GM23338 (cell line): ENCODE measurements at regions not wholly inside any gene's neighbourhood (a gene's known extent, or its start where the extent isn't known, plus 50 kb on each side); places are given as distances from the start of the nearest gene placed in this dataset.
A peak's percentile ranks its signal among the peaks of the same experiment; 100 is the strongest.

Experiments
- ATAC-seq: fragments of 200-7000 bp; cut with Tn5 transposase; 3 replicates; pipeline ENCODE4 v1.9.1; 2020
- DNase-seq: peaks from one replicate; pipeline ENCODE4 v3.0.0-alpha.2; 2015; ENCODE audit warnings: low spot score
- H2AFZ ChIP-seq: fragments of 200-600 bp; sonication (generic); 2 replicates; pipeline ENCODE4 v1.8.0; 2016; ENCODE audit warnings: antibody characterized with exemption, mild to moderate bottlenecking, moderate library complexity
- H3F3A ChIP-seq: fragments of 200-600 bp; sonication (generic); replicated peaks from 2 replicates; pipeline ENCODE4 v1.8.0; 2017; ENCODE audit warnings: antibody characterized with exemption, mixed run types, low read depth
- H3K27ac ChIP-seq: fragments of 200-600 bp; sonication (generic); 2 replicates; pipeline ENCODE4 v1.6.1; 2016; ENCODE audit warnings: low read depth
- H3K27me3 ChIP-seq: fragments of 200-600 bp; sonication (generic); 2 replicates; pipeline ENCODE4 v1.8.0; 2016; ENCODE audit warnings: mild to moderate bottlenecking, mixed run types, moderate library complexity; ENCODE audit not compliant: insufficient read depth
- H3K36me3 ChIP-seq: fragments of 200-600 bp; sonication (generic); 2 replicates; pipeline ENCODE4 v1.8.0; 2016; ENCODE audit warnings: mild to moderate bottlenecking; ENCODE audit not compliant: insufficient read depth
- H3K4me1 ChIP-seq: fragments of 200-600 bp; sonication (generic); 2 replicates; pipeline ENCODE4 v1.8.0; 2016; ENCODE audit warnings: mild to moderate bottlenecking, moderate library complexity; ENCODE audit not compliant: insufficient read depth
- H3K4me2 ChIP-seq: fragments of 200-600 bp; sonication (generic); 2 replicates; pipeline ENCODE4 v1.7.1; 2017; ENCODE audit warnings: mixed run types
- H3K4me3 ChIP-seq: fragments of 200-600 bp; sonication (generic); 2 replicates; pipeline ENCODE4 v1.6.1; 2016; ENCODE audit warnings: mixed run types
- H3K79me2 ChIP-seq: fragments of 200-600 bp; sonication (generic); replicated peaks from 2 replicates; pipeline ENCODE4 v1.8.0; 2017; ENCODE audit warnings: mild to moderate bottlenecking; ENCODE audit not compliant: insufficient read depth
- H3K9me2 ChIP-seq: fragments of 200-600 bp; sonication (generic); 2 replicates; pipeline ENCODE4 v1.8.0; 2017; ENCODE audit not compliant: insufficient read depth
- H4K20me1 ChIP-seq: fragments of 200-600 bp; sonication (generic); replicated peaks from 2 replicates; pipeline ENCODE4 v1.8.0; 2017; ENCODE audit warnings: mild to moderate bottlenecking; ENCODE audit not compliant: insufficient read depth
- H3K27ac Mint-ChIP-seq: 2 replicates; pipeline ENCODE4 v1.8.0; 2020; ENCODE audit warnings: inconsistent platforms, mild to moderate bottlenecking, moderate library complexity, mixed read lengths
- H3K27me3 Mint-ChIP-seq: 3 replicates; pipeline ENCODE4 v1.8.0; 2022; ENCODE audit warnings: low read depth, mild to moderate bottlenecking, moderate library complexity, mixed read lengths, inconsistent platforms; ENCODE audit not compliant: insufficient read depth, poor library complexity
- H3K36me3 Mint-ChIP-seq: 3 replicates; pipeline ENCODE4 v1.8.0; 2021; ENCODE audit warnings: low read depth, mild to moderate bottlenecking, inconsistent platforms, moderate library complexity, mixed read lengths
- H3K4me1 Mint-ChIP-seq: 3 replicates; pipeline ENCODE4 v1.8.0; 2020; ENCODE audit warnings: mild to moderate bottlenecking, inconsistent platforms, mixed read lengths
- H3K4me3 Mint-ChIP-seq: 3 replicates; pipeline ENCODE4 v1.8.0; 2021; ENCODE audit warnings: moderate library complexity, mild to moderate bottlenecking, inconsistent platforms, mixed read lengths
- H3K9me3 Mint-ChIP-seq: 3 replicates; pipeline ENCODE4 v1.8.0; 2020; ENCODE audit warnings: moderate library complexity, mild to moderate bottlenecking, inconsistent platforms, mixed read lengths
- EZH2 ChIP-seq: fragments of 200-600 bp; sonication (generic); IDR thresholded peaks from one replicate; pipeline ENCODE4 v1.8.0; 2017; ENCODE audit warnings: antibody characterized with exemption, mild to moderate bottlenecking, low read depth; ENCODE audit not compliant: unreplicated experiment
- EZH2phosphoT487 ChIP-seq: fragments of 200-600 bp; sonication (generic); IDR thresholded peaks from one replicate; pipeline ENCODE4 v1.8.1; 2018; ENCODE audit warnings: antibody characterized with exemption; ENCODE audit not compliant: unreplicated experiment
- JUNB ChIP-seq: IDR thresholded peaks from one replicate; pipeline ENCODE4 v1.6.1; 2016; ENCODE audit warnings: antibody characterized with exemption; ENCODE audit not compliant: unreplicated experiment
- NANOG ChIP-seq: IDR thresholded peaks from 2 replicates; pipeline ENCODE4 v1.6.1; 2016; ENCODE audit warnings: antibody characterized with exemption, borderline replicate concordance
- POLR2AphosphoS5 ChIP-seq: IDR thresholded peaks from 2 replicates; pipeline ENCODE4 v1.6.1; 2016; ENCODE audit warnings: antibody characterized with exemption, low read depth
- STAT1 ChIP-seq: IDR thresholded peaks from one replicate; pipeline ENCODE4 v1.6.1; 2016; ENCODE audit warnings: antibody characterized with exemption; ENCODE audit not compliant: unreplicated experiment
- ZNF114 ChIP-seq: fragments of 250-450 bp; sonication (Bioruptor Pico); IDR thresholded peaks from 2 replicates; pipeline ENCODE4 v1.5.0; 2020; ENCODE audit warnings: mild to moderate bottlenecking, moderate library complexity
- ZNF331 ChIP-seq: fragments of 250-450 bp; sonication (Bioruptor Pico); IDR thresholded peaks from 2 replicates; pipeline ENCODE4 v1.5.0; 2020; ENCODE audit warnings: low read depth, mild to moderate bottlenecking, moderate library complexity
- TF ChIP-seq, protein P1 (sequence below): IDR thresholded peaks from one replicate; pipeline ENCODE4 v1.6.1; 2018; ENCODE audit warnings: antibody characterized with exemption; ENCODE audit not compliant: unreplicated experiment
- TF ChIP-seq, protein P2 (sequence below): IDR thresholded peaks from 2 replicates; pipeline ENCODE4 v1.6.1; 2016; ENCODE audit warnings: antibody characterized with exemption

- TF ChIP-seq, protein P1, sequence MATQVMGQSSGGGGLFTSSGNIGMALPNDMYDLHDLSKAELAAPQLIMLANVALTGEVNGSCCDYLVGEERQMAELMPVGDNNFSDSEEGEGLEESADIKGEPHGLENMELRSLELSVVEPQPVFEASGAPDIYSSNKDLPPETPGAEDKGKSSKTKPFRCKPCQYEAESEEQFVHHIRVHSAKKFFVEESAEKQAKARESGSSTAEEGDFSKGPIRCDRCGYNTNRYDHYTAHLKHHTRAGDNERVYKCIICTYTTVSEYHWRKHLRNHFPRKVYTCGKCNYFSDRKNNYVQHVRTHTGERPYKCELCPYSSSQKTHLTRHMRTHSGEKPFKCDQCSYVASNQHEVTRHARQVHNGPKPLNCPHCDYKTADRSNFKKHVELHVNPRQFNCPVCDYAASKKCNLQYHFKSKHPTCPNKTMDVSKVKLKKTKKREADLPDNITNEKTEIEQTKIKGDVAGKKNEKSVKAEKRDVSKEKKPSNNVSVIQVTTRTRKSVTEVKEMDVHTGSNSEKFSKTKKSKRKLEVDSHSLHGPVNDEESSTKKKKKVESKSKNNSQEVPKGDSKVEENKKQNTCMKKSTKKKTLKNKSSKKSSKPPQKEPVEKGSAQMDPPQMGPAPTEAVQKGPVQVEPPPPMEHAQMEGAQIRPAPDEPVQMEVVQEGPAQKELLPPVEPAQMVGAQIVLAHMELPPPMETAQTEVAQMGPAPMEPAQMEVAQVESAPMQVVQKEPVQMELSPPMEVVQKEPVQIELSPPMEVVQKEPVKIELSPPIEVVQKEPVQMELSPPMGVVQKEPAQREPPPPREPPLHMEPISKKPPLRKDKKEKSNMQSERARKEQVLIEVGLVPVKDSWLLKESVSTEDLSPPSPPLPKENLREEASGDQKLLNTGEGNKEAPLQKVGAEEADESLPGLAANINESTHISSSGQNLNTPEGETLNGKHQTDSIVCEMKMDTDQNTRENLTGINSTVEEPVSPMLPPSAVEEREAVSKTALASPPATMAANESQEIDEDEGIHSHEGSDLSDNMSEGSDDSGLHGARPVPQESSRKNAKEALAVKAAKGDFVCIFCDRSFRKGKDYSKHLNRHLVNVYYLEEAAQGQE = no peak
- no peak for TF ChIP-seq EZH2phosphoT487
Observed at GRCh38 chr22:44554411-44554810, 56.4 kb upstream of the RTL6 start (continued).

GRCh38 chr22:44550711-44551491, 52.9 kb upstream of the RTL6 start:
- Histone ChIP-seq H3K79me2 (no peaks in the 10 kb centered on the region), H3K4me2 (no peak overlapping the region), H2AFZ (no peak overlapping the region), H3K4me3 (no peak overlapping the region), H3K27me3 (no peaks in the 10 kb centered on the region), H3K9me2 (no peaks in the 10 kb centered on the region), H3K27ac (no peak overlapping the region), H3F3A (no peaks in the 10 kb centered on the region), H3K36me3 (no peaks in the 10 kb centered on the region), H4K20me1 (no peaks in the 10 kb centered on the region), H3K4me1 (no peaks in the 10 kb centered on the region)
- no peak overlapping the region for H3K4me3 Mint-ChIP-seq
- H3K27me3 Mint-ChIP-seq = peaks cover 6% of the 10 kb centered on the region
- ATAC-seq = no peak
- peak overlapping the region; percentile 70; the same call in 1 of the 2 replicates for H3K27ac Mint-ChIP-seq
- no peak for DNase-seq
- no peaks in the 10 kb centered on the region for H3K9me3 Mint-ChIP-seq
- H3K36me3 Mint-ChIP-seq = no peaks in the 10 kb centered on the region
- no peaks in the 10 kb centered on the region; the same call in 2 of the 3 replicates for H3K4me1 Mint-ChIP-seq
- TF ChIP-seq, protein P2, sequence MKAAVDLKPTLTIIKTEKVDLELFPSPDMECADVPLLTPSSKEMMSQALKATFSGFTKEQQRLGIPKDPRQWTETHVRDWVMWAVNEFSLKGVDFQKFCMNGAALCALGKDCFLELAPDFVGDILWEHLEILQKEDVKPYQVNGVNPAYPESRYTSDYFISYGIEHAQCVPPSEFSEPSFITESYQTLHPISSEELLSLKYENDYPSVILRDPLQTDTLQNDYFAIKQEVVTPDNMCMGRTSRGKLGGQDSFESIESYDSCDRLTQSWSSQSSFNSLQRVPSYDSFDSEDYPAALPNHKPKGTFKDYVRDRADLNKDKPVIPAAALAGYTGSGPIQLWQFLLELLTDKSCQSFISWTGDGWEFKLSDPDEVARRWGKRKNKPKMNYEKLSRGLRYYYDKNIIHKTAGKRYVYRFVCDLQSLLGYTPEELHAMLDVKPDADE = no peak
- TF ChIP-seq JUNB (no peak), ZNF114 (CRISPR knock-in tag) (no peak)

DNA sequence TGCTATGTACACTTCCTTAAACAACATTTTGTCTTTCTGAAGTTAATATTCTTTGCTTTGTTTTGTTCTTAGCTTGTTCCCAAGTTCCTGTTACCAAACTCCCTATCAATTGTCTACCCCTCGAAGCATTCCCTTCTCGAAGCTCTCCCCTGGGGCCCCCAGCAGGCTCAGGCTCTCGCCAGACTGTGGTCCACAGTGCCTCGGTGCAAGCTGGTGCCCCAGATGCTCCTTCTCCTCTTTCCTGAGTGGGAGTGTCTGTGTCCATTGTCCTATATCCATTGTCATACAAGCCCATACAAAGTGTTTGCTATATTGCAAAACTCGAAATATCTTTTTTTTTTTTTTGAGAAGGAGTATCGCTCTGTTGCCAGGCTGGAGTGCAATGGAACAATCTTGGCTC, 51.7 kb upstream of the RTL6 start:
- no peak overlapping the region for H2AFZ ChIP-seq
- no peaks in the 10 kb centered on the region for H3F3A ChIP-seq
- Mint-ChIP-seq H3K9me3 (no peaks in the 10 kb centered on the region), H3K27me3 (peaks cover 5% of the 10 kb centered on the region), H3K27ac (no peak overlapping the region), H3K4me3 (no peak overlapping the region), H3K36me3 (no peaks in the 10 kb centered on the region), H3K4me1 (peaks cover under 1% of the 10 kb centered on the region; the same call in 2 of the 3 replicates)
- no peak for DNase-seq
- H3K27me3 ChIP-seq = no peaks in the 10 kb centered on the region
- ATAC-seq = no peak
- H3K4me2 ChIP-seq = no peak overlapping the region
- no peaks in the 10 kb centered on the region for H3K4me1 ChIP-seq
- H3K27ac ChIP-seq = no peak overlapping the region
- no peaks in the 10 kb centered on the region for H3K79me2 ChIP-seq
- no peaks in the 10 kb centered on the region for H4K20me1 ChIP-seq
- no peak overlapping the region for H3K4me3 ChIP-seq
- H3K36me3 ChIP-seq = no peaks in the 10 kb centered on the region
- H3K9me2 ChIP-seq = no peaks in the 10 kb centered on the region
- TF ChIP-seq STAT1 (no peak), NANOG (no peak), POLR2AphosphoS5 (no peak), EZH2 (no peak), EZH2phosphoT487 (no peak), ZNF114 (CRISPR knock-in tag) (no peak), ZNF331 (CRISPR knock-in tag) (no peak)
- TF ChIP-seq, protein P2 = no peak
- TF ChIP-seq, protein P1 = no peak
